ENCODE measurements at regions not wholly inside any gene's neighbourhood (a gene's known extent, or its start where the extent isn't known, plus 50 kb on each side); places are given as distances from the start of the nearest gene placed in this dataset.
"Not testable (repeated sequence)": the region's sequence is repeated elsewhere in the genome, so short reads cannot be mapped to it uniquely, and the experiment has no call there.

DNA sequence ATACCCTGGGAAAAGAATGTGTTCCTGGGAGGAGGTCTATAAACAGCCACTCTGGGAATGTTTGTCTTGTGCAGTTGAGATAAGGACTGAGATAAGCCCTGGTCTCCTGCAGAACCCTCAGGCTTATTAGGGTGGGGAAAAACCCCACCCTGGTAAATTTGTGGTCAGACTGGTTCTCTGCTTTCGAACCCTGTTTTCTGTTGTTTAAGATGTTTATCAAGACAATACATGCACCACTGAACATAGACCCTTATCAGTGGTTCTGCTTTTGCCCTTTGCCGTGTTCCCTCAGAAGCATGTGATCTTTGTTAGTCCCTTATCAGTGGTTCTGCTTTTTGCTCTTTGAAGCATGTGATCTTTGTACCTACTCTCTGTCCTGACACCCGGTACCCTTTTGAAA is 956.0 kb downstream of the GRID1 start:
- DNase-seq: not testable (repeated sequence)

DNA sequence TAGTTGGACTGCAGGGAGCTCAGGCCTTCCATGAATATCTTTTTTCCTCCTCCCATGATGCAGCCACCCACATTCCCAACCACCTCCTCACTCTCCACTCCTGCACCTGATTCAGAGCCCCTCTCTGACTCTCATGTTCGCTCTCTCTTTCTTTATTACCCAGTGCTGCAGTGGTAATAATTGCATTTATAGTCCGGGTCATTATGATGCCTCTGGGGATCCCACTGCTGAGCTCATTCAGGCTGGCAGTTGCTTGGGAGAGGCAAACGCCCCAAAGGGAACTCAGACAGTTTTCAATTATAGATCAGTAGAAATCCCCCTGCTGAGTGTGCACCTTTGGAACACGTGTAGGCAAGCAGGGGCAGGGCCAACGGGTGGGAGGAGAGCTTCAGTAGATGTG is 953.0 kb downstream of the GRID1 start:
- no peak for DNase-seq

DNA sequence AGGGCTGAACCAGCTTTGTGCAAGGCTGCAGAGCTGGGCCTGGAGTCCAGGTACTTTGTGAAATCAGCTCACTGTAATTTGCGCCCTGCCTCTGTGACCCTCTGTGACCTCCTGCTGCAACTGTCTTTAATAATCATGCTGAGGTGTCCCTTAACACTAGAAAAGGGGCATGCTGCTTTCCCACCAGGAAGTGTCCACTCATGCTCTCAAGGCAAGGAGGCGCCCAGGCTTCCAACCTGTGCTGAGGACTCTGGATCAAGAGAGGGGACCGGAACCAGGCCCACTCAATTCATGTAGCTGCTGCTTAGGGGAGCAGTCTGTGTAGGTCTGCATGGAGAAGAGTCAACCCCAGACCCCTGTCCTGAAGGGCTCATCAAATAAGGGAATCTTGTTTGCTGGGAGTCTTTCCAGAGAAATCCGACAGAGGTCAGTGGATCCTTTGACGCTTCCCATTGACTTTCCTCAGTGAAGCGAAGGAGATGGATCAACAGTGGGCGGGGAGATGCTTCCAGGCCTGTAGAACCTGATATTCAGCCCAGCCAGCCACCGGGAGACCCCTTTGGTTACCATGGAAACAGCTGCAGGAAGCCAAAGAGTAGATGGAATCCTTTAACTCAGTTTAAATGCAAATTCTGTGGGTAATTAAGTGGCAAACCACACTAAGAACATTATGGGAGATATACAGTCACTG is 945.9 kb downstream of the GRID1 start:
- no peak for DNase-seq

DNA sequence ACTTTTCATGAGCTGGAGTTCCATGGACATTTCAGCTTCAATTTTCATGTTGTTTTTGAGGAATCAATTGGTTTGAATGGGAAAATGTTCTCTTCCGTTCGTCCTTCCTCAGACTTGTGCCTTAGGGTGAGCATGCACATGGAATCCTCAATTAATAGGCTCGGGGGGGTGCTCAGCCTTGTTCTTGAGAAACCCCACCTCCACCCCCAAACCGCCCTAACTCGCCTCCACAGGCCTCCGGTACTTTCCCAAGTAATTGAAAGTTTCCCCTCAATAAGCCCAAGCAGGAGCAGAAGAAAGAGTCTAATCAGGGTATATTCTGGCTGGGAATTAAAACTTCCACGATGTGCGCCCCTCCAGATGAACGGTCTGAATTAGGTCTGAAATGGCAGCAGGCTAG is 945.2 kb downstream of the GRID1 start:
- DNase-seq: no peak

DNA sequence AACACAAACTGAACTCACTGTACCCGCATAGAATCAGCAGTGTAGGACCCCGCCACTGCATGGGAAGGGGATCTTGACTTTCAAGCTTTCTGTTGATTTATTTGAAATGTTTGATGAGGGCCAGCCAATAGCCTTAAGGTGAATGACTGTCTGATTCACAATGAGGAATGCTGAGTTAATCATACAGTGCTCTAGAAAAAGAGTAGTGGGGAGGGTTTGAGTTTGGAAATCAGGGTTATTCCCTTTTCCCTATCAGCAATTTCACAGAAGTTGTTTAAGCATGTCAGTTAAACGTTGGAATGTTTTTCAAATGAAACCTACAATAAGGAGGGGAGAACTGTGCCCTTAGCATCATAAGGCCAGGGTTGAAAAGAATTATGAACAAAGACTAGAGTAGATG is 937.5 kb downstream of the GRID1 start:
- DNase-seq: no peak

DNA sequence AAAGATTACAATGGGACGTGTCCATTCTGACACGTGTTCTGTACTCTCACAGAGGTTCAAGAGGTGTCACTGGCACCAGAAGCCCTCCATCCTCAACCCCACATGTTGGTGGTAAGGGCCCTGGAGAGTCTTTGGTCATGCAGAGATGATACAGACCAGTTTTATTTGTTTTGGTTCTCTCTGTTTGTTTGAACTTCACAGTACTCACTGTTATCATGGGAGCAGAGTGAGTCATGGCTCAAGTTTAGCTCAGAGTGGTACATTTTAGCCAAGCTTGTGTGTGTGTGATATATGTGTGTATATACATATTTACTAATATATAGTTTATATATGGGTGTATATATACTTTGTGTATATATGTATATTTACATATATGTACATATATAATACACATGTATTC is 935.6 kb downstream of the GRID1 start:
- no peak for DNase-seq

DNA sequence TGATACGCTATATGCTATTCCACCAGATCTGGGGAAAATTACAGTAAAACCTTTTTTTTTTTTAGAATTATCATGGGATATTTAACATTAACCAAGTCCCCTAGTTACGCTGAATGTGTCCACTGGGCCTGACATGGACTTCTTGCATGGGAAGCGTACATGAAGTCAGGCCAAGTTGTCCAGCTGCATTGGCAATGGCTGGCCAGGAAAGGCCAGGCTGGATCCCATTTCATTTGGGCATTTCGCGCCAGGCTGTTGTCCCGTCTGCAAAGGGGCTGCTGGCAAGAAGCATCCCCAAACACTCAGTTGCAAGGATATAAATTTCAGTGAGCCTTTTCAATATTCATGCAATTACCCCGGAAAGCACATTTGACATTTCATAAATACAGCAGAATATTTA is 933.3 kb downstream of the GRID1 start:
- no peak for DNase-seq

DNA sequence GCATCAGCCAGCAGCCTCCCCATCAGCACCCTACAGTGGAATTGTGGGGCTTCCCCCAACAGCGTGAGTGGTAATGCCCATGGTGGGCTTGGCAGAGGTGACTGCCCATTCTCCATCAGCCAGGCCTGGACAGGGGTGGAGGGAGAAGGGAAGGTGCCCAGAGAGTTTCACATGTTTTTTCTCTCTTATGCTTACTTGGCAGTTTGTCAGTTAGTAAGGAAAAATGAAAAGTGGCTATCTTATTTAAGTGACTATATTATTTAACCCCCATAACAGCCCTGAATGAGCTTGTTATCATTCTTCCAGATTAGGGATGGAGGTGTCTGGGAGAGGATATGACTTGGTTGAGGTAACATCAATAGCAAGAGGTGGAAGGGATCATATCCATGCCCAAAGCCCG is 921.7 kb downstream of the GRID1 start:
- no peak for DNase-seq

DNA sequence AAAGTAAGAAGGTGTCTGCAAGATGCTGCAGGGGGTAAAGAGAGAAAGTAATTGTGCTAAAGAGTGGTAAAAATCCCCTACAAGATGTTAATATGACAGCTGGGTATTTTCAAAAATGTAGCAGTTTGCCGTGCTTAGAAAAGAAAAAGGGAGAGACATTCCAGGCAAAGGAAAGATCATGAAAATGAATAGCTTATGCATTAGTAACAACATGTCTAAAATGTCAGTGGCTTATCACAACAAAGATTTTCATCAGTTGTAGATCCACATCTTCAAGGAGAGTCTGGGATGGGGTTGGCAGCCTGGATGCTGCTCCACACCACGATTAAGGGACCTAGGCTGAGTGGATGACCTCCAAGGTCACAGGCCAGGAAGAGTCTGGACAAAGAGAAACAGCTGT is 920.9 kb downstream of the GRID1 start:
- DNase-seq: no peak

DNA sequence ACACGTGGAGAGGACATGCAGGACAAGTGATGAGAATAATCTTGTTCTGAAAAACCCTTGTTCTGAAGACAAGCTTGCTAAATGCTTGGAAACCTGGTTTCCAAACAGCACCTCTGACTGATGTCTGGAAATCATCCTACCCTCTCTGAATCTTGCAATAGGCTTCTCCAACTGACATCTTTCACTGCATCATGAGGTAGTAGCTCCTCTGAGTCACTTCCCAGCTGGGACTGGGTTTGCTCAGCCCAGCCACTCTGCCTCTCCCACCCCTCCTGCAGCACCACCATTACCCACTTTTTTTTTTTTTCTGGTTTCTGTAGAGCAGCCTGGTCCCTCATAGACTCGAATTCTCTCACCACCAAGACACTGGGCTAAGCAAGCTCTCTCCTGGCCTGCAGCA is 919.8 kb downstream of the GRID1 start:
- no peak for DNase-seq

DNA sequence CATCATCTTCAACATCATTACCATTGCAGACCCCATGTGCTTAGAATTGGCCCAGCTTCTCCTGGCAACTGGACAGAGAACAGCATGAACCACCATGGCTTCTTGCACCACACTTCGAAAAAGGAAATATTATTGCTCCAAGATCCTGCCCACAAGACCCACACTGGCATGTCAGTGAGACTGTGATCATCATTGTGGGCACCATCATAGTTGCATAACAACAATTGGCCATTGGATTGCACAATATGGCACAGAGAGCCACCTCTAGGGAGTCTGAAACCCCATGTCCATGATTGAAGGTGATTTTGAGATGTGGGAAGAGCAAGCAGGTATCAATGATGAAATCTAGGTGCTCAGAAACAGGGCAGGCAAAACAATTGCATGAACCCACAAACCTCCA is 918.9 kb downstream of the GRID1 start:
- DNase-seq: no peak

DNA sequence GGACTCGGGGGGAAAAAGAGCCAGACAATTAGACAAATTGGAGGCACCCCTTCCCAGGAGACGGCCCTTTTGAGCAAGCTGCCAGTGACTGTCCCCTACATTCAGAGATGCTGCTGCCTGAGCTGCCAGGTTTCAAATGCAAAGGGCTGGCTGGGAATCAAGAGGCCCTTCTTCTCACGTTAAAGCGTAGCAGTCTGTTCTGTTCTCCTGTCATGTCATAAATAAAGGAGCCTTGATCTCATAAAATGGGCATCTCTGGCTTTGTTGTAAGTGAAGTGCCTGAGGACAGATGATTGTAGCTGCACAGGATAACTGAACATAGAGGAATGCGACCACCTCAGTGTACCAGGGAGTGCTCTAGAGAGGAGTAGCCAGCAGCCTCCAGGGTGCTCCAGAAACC is 917.9 kb downstream of the GRID1 start:
- DNase-seq: no peak

DNA sequence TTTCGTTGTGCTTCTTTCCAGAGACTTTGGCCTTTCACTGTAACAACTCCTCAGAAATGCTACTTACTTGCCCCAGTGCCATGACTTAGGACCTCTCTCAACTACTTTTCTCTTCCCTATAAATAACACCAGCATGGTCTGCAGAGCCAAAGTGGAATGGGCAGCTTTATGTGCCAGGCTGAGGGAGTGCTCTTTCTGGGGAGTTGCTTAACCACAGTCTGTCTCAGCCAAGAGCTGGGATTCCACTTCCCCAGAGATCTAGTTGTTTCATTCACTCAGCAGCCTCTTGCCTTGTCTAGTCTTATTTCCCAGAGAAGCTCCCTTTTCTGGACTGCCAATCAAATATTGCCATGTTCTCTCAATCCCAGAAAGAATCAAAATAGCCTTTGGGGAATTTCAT is 912.2 kb downstream of the GRID1 start:
- no peak for DNase-seq

DNA sequence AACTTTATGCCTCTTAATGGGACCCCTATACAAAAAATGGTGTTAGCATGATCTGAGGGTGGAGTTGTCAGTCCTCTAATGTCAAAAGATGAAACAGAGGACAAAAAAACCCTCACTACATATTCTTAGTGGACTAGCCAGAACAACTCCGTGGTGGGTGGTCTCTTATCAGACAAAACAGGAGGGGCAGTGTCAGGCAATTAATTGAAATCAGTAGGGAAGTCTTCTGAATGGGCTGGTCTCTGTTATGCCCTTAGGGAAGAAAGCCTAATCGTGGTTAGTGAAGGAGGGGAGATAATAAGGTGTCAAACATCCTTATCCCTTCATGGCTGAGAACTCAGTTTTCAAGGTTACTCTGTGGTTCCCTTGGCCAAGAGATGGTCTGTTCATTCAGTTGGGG is 909.4 kb downstream of the GRID1 start:
- DNase-seq: no peak

DNA sequence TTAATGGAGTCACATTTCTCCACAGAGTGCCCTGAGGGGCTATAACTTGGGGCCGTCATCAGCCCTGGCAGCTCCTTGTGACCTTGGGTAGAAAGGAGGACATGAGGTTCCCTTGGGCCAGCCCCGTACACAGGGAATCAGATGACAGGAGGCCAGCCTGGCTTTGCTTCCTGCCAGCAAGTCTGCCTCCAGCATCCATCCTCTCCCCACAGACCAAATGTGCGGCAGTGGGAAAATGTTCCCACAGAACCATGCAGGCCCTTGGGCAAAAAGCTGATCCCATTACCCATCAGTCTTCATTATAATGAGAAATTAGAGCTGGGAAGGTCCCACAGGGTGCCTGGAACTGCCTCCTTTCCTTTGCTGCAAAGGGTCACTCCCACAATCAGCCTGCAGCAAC is 908.3 kb downstream of the GRID1 start:
- DNase-seq: no peak

DNA sequence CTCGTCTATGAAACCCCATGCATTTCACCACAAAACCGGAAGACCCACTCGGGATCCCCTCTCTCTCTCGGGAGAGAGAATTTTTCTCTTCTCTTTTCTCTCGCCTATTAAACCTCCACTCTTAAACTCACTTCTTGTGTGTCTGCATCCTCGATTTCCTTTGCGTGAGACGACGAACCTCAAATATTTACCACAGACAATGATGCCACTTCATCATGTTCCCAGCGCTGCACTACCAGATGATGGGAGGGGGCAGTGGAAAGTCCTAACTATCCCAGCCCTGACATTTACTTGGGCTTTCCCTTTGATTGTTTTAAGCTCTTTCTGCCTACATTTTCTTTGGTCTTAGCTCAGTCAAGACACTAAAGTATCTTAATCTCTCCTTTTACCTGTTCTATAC is 906.7 kb downstream of the GRID1 start:
- DNase-seq: no peak

DNA sequence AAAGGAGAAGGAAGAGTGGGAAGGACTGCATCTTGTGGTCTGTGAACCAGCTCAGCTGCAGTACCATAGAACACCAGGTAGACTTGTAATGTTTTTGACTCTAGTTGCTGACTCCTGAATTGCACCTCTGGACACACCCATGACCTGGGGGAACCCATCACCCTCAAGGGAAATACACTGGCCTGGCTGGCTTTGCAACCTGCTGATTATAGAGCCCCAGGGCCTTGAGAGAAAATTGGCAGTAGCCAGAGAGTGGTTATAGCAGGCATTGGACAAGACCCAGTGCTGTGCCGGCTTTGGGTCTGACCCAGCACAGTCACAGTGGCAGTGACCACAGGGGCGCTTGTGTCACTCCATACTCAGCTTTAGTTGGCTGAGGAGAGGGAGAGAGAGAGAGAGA is 902.3 kb downstream of the GRID1 start:
- DNase-seq: no peak

DNA sequence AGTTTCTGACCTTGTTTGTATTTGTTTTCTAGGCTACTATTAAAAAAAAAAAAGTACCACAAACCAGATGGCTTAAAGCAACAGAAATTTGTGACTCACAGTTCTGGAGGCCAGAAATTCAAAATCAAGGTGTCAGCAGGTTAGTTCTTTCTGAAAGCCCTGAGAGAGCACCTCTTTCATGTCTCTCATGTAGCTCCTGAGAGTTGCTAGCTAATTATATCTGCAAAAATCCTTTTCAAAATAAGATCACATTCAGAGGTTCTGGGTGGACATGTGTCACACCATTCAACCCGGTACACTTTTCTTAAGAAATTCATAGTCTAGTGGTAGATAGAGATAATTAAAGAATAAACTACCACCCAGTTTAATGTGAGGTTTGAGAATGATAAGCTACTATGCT is 888.6 kb downstream of the GRID1 start:
- no peak for DNase-seq

DNA sequence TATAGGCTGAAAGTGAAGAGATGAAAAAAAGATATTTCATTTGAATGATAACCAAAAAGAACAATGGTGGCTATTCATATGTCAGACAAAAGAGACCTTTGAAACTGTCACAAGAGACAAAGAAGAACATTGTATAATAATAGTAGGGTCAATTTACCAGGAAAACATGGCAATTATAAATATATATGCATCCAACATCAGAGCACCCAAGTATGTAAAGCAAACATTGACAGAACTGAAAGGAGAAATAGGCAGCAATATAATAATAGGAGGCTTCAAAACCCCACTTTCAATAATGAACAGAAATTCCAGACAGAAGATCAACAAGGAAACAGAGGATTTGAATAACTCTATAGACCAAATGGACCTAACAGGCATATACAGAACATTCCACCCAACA is 876.2 kb downstream of the GRID1 start:
- no peak for DNase-seq

DNA sequence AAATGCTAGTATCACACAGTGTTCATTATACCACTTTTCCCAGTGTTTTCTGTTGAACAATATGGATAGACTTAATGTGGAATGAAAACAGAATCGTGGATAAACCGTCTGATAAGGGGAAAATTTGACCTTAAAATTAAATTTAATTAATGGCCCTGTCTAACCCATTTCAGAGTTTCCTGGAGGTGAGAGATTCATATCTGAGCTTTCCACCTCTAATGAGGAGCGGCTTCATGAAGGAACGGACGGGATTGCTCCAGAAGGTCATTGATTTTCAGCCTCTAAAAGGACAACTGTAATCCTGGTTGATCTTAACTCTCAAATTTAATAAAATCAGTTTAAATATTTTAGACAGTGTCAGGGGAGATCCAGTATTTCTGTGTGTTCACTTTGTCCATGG is 874.9 kb downstream of the GRID1 start:
- no peak for DNase-seq

DNA sequence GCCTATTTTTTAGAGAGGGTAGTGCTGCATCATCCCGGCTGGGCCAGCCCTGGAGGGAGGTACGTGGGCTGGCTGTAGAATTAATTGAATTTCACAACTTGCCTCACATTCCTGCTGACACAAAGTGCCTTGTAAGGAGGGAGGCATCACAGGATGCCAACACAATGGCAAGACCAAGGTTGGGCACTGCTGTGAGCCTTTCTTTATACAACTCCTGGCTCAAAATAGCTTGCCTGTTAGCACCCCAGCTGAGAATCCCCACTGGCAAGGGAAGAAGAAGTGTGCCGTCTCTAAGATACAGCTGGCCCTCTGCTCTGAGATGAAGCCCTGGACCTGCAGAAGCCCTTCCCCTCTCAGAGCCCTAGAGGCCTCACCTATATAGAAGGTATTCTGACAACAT is 873.9 kb downstream of the GRID1 start:
- no peak for DNase-seq

DNA sequence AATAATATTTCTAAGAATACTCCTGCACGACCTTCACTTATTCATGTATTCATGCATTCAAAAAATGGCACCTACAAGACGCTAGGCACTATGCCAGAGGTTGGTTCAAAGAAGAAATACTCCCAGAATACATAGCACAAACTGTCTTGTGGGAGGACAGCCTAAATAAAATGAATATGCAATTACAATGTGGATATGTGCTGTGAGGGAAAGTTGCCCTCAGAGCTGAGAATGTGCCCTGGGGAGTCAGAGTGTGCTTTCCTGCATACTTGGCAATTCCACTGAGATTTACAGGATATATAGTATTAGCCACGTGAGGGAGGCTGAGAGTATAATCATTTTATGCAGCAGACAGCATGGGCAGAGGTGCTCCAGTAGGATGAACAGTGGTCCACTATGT is 872.9 kb downstream of the GRID1 start:
- DNase-seq: no peak

DNA sequence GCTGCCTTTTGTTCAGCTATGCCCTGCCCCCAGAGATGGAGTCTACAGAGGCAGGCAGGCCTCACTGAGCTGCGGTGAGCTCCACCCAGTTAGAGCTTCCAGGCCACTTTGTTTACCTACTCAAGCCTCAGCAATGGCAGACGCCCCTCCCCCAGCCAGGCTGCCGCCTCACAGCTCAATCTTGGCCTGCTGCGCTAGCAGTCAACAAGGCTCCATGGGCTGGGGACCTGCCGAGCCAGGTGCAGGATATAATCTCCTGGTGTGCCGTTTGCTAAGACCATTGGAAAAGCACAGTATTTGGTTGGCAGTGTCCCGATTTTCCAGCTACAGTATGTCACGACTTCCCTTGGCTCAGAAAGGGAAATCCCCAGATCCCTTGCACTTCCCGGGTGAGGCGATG is 862.0 kb downstream of the GRID1 start:
- not testable (repeated sequence) for DNase-seq

DNA sequence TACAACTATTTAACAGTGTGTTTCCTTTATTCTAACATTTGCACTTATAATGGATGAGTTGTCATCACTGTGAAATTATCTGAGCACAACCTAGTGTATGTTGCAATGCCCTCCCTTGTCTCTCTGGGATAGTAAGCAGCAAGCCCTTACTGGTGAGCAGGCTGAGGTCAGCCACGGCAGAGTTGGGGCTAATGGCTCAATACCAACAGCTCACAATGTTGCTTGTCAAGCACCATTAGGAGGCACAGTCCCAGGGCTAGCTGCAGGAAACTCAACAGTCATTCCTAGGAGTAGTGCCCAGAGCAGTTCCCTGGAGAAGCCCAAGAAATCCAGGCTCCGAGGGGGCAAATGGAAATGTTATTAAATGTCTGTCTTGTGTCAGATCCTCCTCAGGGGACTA is 858.4 kb downstream of the GRID1 start:
- DNase-seq: no peak

DNA sequence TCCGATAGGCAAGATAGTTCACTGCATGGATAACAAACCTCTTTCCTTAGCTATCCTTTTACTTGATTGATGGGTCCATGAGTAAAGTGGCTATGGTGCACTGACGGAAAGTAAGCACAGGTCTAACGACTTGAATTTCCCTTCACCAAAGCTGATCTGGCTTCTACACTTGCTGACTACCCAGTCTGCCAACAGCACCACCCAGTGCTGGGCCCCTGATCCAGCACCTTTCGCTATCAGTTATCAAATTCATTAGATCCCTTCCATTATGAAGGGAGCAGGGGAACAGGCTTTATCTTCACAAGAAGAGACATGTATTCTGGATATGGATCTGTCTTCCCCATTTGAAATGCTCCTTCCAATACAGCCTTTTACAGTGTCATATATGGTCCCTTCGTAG is 855.9 kb downstream of the GRID1 start:
- no peak for DNase-seq

DNA sequence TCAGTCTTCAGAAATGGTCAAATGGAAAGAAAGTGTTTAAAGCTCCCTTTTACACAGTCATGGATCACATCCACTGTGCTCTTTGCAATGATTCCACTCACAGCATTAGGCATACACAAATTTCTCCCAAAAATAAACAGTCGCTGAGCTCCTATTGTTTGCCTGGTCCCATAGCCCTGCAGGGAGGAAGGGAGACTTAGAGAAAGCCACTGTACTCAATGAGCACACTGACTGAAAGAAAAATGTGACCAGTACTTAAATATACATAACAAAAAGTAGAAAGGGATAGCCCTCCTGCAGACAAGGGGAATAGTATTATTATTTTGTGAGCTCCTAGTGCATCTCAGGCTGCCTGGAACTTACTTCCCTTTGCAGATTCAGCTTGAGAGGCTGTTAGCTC is 853.2 kb downstream of the GRID1 start:
- no peak for DNase-seq

All from activated CD4-positive, alpha-beta T cell treated with anti-CD3 and anti-CD28 coated beads, Interleukin-2, amount 50 U/mL, for 48 hours (primary cell).